NB4 (cell line): ENCODE measurements at regions not wholly inside any gene's neighbourhood (a gene's known extent, or its start where the extent isn't known, plus 50 kb on each side); places are given as distances from the start of the nearest gene placed in this dataset.

Experiments
- DNase-seq: peaks from one replicate; pipeline ENCODE4 v3.0.0; 2010; ENCODE audit warnings: low read depth
- H3K4me3 ChIP-seq: one replicate; pipeline ENCODE4 v1.5.1; 2011; ENCODE audit warnings: mild to moderate bottlenecking, low read depth, low read length, moderate library complexity
- CTCF ChIP-seq: IDR thresholded peaks from one replicate; pipeline ENCODE4 v1.5.1; 2012; ENCODE audit warnings: low read depth, low read length
- MAX ChIP-seq: IDR thresholded peaks from 2 replicates; pipeline ENCODE4 v1.6.1; 2011; ENCODE audit warnings: low read depth, low read length
- MYC ChIP-seq: IDR thresholded peaks from 2 replicates; pipeline ENCODE4 v1.6.1; 2011; ENCODE audit warnings: low read depth, low read length
- POLR2A ChIP-seq: IDR thresholded peaks from 2 replicates; pipeline ENCODE4 v1.6.1; 2011; ENCODE audit warnings: mild to moderate bottlenecking; ENCODE audit not compliant: insufficient read length; ENCODE audit errors: extremely low read depth

GRCh38 chr9:119963798-119964372 lies 594.6 kb upstream of the BRINP1 start:
- TF ChIP-seq MAX (no peak), POLR2A (no peak), MYC (no peak), CTCF (no peak)
- peak; percentile 12 for DNase-seq
- H3K4me3 ChIP-seq, result no peak overlapping the region

- no peak overlapping the region for H3K4me3 ChIP-seq
- no peak for DNase-seq
- TF ChIP-seq MAX (no peak), MYC (no peak), CTCF (no peak), POLR2A (no peak)
These were observed 594.1 kb upstream of the BRINP1 start for GRCh38 chr9:119963258-119963797.

- H3K4me3 ChIP-seq, result no peak overlapping the region
- DNase-seq, result peak; percentile 42
- TF ChIP-seq POLR2A, result no peak
- peak; percentile 92 for TF ChIP-seq CTCF
- TF ChIP-seq MAX, result no peak
- TF ChIP-seq MYC, result no peak
These were observed 592.7 kb upstream of the BRINP1 start for GRCh38 chr9:119961774-119962424.

GRCh38 chr9:119959846-119960545 lies 590.8 kb upstream of the BRINP1 start:
- H3K4me3 ChIP-seq, result no peak overlapping the region
- no peak for DNase-seq
- no peak for TF ChIP-seq POLR2A
- TF ChIP-seq MAX, result no peak
- no peak for TF ChIP-seq MYC
- TF ChIP-seq CTCF, result no peak

- H3K4me3 ChIP-seq, result no peak overlapping the region
- TF ChIP-seq MYC (no peak), POLR2A (no peak), CTCF (no peak), MAX (no peak)
- no peak for DNase-seq
These were observed 586.9 kb upstream of the BRINP1 start for GRCh38 chr9:119956111-119956510.
